Activated CD4-positive, alpha-beta T cell treated with anti-CD3 and anti-CD28 coated beads, Interleukin-2, amount 50 U/mL, for 24 hours (primary cell): ENCODE measurements at regions not wholly inside any gene's neighbourhood (a gene's known extent, or its start where the extent isn't known, plus 50 kb on each side); places are given as distances from the start of the nearest gene placed in this dataset.

ENCODE experiments used
- DNase-seq, 2 donors: peaks; one replicate each; pipeline ENCODE4 v3.0.0-alpha.2; 2020; ENCODE audit warnings: low read depth in 1 of 2, low spot score in 1 of 2

- no peak for DNase-seq
Observed at GRCh38 chr12:24175284-24175683, 225.8 kb upstream of the SOX5 start.

GRCh38 chr12:24173067-24173466, 223.6 kb upstream of the SOX5 start:
- DNase-seq: no peak

DNA sequence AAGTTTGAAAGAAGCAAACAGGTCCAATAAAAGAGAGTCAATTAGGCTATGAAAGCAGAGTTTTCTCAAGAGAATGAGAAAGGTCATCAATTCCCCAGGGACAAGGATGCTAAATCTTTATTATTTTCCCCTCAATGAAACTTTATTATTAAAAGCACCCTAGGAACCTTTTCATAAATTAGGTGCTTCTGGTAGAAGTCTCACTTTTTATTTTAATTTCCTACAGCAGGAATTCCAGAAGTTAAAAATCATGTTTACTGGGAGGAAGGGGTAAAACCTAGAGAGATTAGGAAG, 223.2 kb upstream of the SOX5 start:
- DNase-seq: no peak

GRCh38 chr12:24172031-24172772, 222.7 kb upstream of the SOX5 start:
- no peak for DNase-seq

DNA sequence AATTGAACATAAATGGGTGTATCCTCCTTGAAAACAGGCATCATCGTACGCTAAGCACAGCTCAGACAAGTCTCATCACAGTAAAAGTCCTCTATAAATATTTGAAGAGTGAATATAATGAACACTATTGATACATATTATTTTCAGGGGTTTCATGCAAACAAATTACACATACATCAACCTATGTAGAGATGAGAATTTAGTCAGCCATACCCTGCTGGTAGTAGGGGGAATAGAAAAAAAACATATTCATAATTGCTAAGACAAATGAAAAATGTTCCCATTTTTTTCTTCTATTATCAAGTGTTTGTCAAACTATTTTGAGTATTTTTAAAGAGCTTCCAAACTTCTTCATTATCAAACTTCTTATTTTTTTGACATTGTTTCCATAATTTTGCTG, 205.6 kb upstream of the SOX5 start:
- DNase-seq: no peak

- DNase-seq: no peak
Observed at GRCh38 chr12:24153079-24153478, 203.6 kb upstream of the SOX5 start.

GRCh38 chr12:24152270-24152669, 202.8 kb upstream of the SOX5 start:
- no peak for DNase-seq

- DNase-seq: no peak
Observed at GRCh38 chr12:24143928-24144327, 194.5 kb upstream of the SOX5 start.

DNA sequence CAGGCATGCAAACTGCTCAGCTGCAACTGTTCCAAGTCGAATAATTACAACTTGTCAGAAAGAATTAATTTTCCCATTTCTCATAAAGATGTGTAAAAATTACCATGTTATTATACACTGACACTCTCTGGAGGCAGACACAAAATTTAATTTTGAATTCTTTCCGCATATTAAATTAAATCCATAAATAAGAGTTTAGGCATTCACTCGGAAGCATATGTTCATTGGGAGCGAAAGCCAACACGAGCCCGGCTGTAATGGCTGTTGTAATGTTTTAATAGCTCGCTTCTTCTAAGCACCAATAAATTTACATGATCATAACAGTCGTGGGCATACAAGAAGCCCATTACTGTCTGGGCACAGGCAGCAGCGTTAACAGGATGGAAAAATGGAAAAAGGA, 189.6 kb upstream of the SOX5 start:
- no peak for DNase-seq

DNA sequence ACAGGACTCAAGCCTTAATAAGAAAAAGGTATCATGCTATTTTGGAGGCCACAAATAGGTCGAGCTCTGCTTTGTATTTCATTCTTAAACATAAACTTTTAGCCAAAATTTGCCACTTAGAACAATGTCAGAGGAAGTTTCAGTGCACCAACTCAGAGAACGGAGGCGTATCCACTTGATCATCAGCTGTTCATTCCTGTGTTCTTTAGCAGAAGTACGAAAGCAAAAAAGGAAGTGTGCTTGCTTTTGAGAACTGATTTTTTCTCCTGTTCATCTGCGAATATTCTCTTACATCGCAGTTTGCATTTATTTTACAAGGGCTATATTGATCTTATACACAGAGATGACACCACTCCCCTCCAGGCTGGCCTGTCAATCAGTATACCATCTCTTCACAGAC, 188.6 kb upstream of the SOX5 start:
- no peak for DNase-seq

GRCh38 chr12:24135158-24135850, 185.8 kb upstream of the SOX5 start:
- DNase-seq: no peak

DNA sequence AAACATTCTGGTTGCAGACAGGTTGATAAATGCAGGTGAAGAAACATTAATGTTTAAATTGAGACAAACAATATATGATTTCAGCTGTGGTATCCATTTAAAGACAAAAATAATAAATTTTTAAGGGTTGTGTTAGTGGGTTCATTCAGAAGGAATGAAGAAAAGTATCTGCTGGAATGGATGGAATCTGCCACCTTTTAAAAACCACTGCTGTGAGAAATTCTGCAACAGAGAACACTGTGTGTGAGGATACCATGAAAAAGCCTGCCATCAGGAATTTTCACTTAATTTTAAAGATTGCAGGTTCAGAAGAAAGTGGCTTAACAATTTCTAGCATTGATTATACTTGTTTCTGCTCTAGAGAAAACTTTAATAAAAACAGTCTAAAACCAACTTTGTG, 184.6 kb upstream of the SOX5 start:
- DNase-seq: no peak

DNA sequence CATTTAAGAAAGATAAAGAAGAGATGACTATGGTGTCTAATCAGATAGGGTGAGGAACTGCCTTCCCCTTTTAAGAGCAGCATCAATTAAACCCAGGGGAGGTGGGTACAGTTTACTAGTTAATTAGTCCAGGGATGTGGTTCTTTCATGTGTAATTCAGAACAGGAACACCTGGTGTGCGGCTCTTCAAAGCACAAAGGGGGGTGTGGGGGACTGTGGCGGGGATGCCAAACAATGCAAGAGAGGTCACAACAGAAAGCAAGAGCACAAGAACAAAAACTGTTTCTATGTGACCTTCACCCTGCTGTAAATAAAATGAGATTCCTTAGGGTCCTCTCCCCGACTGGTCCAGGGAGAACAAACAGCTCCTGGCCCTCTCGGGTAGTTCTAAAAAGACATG, 183.9 kb upstream of the SOX5 start:
- no peak for DNase-seq

DNA sequence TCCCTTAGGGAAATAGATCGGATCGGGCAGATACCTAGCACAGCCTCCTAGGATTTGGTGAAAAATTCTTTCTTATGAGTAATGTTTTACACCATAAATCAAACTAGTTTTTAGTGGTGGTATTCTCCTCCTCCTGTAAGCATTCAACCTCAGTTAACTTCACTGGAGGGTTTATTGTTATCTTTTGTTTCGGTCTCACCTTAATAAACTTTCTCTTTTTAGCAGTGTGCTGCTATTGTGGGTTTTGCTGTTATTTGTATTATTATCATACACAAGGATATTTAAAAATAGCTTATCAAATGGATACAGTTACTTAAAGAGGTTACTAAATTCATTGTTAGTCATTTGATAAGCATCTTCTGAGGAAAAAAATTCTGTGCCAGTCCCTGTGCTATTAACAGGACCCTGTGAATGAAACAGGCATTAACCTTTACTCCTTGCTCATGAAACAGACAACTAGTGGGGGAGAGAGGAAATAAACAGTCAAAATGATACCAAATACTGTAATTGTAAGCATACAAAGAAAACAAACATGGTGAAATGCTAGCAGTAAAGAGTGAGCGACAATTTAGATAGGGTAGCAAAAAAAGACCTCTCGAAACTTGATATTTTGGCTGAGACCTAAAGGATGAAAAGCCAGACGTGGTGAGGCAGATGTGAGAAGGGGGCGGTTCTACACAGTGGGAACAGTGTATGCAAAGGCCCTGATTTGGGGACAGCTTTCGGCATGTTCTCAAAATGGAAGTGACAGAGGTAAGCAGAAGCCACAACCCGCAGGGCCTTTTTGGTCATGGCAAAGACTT, 178.7 kb upstream of the SOX5 start:
- DNase-seq: no peak

- no peak for DNase-seq
Observed at GRCh38 chr12:24125280-24125679, 175.8 kb upstream of the SOX5 start.

- DNase-seq: no peak
Observed at GRCh38 chr12:24121911-24122310, 172.4 kb upstream of the SOX5 start.

- no peak for DNase-seq
Observed at GRCh38 chr12:24118668-24119067, 169.2 kb upstream of the SOX5 start.

DNA sequence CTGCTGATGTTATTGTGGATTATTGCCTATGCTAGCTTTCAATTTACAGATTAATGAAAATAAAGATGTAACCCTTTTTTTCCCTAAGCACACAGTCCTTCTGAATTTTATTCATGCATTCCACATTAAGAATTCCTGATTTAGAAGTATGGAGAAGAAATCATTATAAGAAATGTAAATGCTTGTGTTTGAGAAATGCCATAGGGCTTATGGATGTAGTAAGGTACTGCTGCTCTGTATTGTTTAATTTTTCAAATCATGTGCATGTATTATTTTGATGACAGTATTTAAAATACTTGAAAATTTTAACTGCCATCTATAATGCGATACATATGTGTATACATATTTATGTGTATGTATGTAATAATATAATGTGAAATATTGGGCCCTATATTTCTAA, 167.1 kb upstream of the SOX5 start:
- DNase-seq: no peak

DNA sequence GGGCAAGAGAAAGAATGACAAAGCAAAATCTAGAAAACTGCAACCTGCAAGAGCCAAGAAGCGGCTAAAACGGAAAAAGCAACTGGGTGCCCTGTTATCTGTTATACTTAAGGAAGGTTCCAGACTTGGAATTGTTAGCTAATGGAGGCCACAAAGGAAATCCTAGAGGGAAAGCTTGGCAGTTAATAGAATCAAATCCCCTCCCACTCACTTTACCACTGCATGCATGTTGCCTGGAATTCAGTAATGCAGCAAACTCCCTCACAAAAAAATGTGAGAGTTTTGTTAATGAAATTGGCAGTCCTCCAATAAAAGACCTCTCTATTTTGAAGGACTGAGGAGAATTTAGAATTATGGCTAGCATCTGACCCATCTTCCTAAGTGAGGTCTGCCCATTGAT, 164.2 kb upstream of the SOX5 start:
- no peak for DNase-seq

- DNase-seq: no peak
Observed at GRCh38 chr12:24111616-24112015, 162.1 kb upstream of the SOX5 start.

- no peak for DNase-seq
Observed at GRCh38 chr12:24111086-24111485, 161.6 kb upstream of the SOX5 start.

- DNase-seq: no peak
Observed at GRCh38 chr12:24109381-24110039, 160.0 kb upstream of the SOX5 start.
